ENCODE measurements at regions not wholly inside any gene's neighbourhood (a gene's known extent, or its start where the extent isn't known, plus 50 kb on each side); places are given as distances from the start of the nearest gene placed in this dataset.

DNA sequence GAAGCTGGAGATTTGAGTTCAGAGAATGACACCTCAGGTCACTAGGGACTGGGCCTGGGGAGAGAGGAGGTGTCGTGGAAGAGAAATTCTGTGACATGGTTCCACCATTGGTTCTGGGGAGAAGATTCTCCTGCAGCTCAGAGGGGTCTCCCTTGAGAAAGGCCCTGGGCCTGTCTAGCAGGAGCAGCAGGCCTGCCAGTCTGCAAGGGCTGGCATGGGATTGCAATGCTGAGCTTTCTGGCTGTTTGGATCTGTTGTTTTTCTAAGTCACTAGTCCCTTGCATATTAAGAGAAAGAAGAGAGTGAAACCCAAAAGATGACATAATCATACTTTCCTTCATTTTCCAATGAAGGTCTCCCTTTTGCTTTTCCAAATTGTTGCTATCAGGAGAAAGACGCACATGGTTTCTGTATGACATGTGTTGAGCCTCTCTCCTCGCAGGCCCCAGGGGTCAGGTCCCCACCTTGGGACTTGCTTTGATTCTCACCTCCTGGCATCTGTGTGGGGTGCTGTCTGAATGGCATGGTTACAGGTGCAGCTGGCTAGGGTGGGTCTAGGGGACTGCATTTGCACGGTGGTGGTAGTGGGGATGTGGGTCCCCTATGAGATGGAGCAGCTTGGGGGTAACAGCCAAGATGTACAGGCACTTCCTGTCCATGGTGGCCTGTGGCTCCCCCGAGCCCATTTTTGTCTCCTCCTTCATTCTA is 117.8 kb downstream of the GLI2 start:
- peaks cover 8% of the 10 kb centered on the region for H3K9me3 Mint-ChIP-seq (ENCODE audit: insufficient read depth)
- Histone ChIP-seq H3K36me3 (replicated peaks in 1 of 2; ENCODE audit: control extremely low read depth in 1 of 2, control insufficient read depth in 1 of 2, extremely low read depth in 1 of 2, insufficient read depth in 2 of 2, low read length in 1 of 2) (no peaks in the 10 kb centered on the region), H3K9ac (ENCODE audit: low read length) (no peak overlapping the region), H3K4me2 (replicated peaks; ENCODE audit: low read depth, low read length, poor library complexity, severe bottlenecking) (no peak overlapping the region), H3K9me3 (ENCODE audit: control extremely low read depth in 1 of 3, control insufficient read depth in 2 of 3, insufficient read depth in 1 of 3, low read length in 2 of 3) (peaks cover 0 to 15% (median 7%) of the 10 kb centered on the region in 3 donors), H2AFZ (ENCODE audit: insufficient read depth, low read depth, low read length, poor library complexity, severe bottlenecking) (no peak overlapping the region), H3K79me2 (ENCODE audit: control insufficient read depth, insufficient read depth, low read length) (no peaks in the 10 kb centered on the region), H3K4me1 (ENCODE audit: control insufficient read depth in 2 of 2, insufficient read depth in 2 of 2, low read length in 2 of 2) (no peaks in the 10 kb centered on the region), H3K27ac (ENCODE audit: low read length in 2 of 2) (no peak overlapping the region), H3K4me3 (ENCODE audit: control extremely low read depth in 1 of 5, extremely low read depth in 1 of 5, insufficient read depth in 1 of 5, low read depth in 2 of 5, low read length in 4 of 5) (no peak overlapping the region), H3K27me3 (replicated peaks in 1 of 4; ENCODE audit: control extremely low read depth in 1 of 4, control insufficient read depth in 3 of 4, insufficient read depth in 4 of 4, low read length in 3 of 4) (no peaks in the 10 kb centered on the region), H4K20me1 (ENCODE audit: control insufficient read depth, insufficient read depth, low read length, poor library complexity, severe bottlenecking) (no peaks in the 10 kb centered on the region)
- DNase-seq (no peak), ATAC-seq (ENCODE audit: low read depth) (no peak)
- intact Hi-C loops (cut with micrococcal nuclease) = no loop called here
- H3K27me3 Mint-ChIP-seq = no peaks in the 10 kb centered on the region
- no peaks in the 10 kb centered on the region for H3K4me1 Mint-ChIP-seq
- H3K4me3 Mint-ChIP-seq = no peak overlapping the region
- ChIA-PET CTCF (no interaction called here), POLR2A (no interaction called here)
- 97% methylated on average over 3 of the region's 5 CpGs for WGBS (ENCODE audit: insufficient coverage)
- TF ChIP-seq, protein P1, sequence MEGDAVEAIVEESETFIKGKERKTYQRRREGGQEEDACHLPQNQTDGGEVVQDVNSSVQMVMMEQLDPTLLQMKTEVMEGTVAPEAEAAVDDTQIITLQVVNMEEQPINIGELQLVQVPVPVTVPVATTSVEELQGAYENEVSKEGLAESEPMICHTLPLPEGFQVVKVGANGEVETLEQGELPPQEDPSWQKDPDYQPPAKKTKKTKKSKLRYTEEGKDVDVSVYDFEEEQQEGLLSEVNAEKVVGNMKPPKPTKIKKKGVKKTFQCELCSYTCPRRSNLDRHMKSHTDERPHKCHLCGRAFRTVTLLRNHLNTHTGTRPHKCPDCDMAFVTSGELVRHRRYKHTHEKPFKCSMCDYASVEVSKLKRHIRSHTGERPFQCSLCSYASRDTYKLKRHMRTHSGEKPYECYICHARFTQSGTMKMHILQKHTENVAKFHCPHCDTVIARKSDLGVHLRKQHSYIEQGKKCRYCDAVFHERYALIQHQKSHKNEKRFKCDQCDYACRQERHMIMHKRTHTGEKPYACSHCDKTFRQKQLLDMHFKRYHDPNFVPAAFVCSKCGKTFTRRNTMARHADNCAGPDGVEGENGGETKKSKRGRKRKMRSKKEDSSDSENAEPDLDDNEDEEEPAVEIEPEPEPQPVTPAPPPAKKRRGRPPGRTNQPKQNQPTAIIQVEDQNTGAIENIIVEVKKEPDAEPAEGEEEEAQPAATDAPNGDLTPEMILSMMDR (IDR thresholded peaks at IDR 0.05) = no peak
- TF ChIP-seq EZH2 (IDR thresholded peaks at IDR 0.05; ENCODE audit: borderline replicate concordance, insufficient read depth, low read depth, low read length, poor library complexity, severe bottlenecking) = no peak
- H3K27ac Mint-ChIP-seq = no peak overlapping the region

DNA sequence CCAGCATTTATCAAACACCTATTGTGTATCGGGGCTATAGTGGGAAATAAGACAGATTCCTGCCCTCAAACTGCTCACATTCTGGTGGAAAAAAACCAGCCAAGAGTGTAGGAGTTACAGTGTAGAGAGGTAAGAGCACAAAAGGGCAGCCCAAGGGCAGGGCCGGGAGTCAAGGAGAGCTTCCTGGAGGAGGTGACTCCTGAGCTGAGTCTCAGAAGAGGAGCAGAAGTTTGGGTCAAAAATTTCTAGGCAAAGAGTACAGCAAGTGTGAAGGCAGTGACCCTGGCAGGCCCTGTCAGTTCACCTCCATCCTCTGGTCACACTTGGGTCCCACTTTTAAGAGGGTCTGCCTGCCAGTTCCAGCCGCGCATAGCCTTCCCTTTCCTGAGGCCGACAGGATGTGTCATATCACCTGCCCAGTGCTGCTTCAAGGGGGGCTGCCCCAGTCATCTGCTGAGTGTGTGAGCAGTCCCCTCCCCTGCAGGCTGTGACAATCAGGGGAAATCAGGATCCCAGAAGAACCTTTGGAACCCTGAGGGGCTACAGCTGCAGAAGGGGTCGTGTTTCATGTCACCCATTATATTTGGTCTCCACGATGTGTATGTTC is 118.4 kb downstream of the GLI2 start:
- no peak overlapping the region for H2AFZ ChIP-seq (ENCODE audit: insufficient read depth, low read depth, low read length, poor library complexity, severe bottlenecking)
- peaks cover 0 to 12% (median 7%) of the 10 kb centered on the region in 3 donors for H3K9me3 ChIP-seq (ENCODE audit: control extremely low read depth in 1 of 3, control insufficient read depth in 2 of 3, insufficient read depth in 1 of 3, low read length in 2 of 3)
- no peaks in the 10 kb centered on the region for H3K36me3 ChIP-seq (replicated peaks in 1 of 2; ENCODE audit: control extremely low read depth in 1 of 2, control insufficient read depth in 1 of 2, extremely low read depth in 1 of 2, insufficient read depth in 2 of 2, low read length in 1 of 2)
- H3K4me2 ChIP-seq (replicated peaks; ENCODE audit: low read depth, low read length, poor library complexity, severe bottlenecking) = no peak overlapping the region
- no peak for ATAC-seq (ENCODE audit: low read depth)
- no peaks in the 10 kb centered on the region for H3K4me1 ChIP-seq (ENCODE audit: control insufficient read depth in 2 of 2, insufficient read depth in 2 of 2, low read length in 2 of 2)
- intact Hi-C loops (cut with micrococcal nuclease) = no loop called here
- H3K4me3 Mint-ChIP-seq = no peak overlapping the region
- no peak overlapping the region for H3K27ac ChIP-seq (ENCODE audit: low read length in 2 of 2)
- POLR2A ChIA-PET = no interaction called here
- no peaks in the 10 kb centered on the region for H3K4me1 Mint-ChIP-seq
- no peaks in the 10 kb centered on the region for H3K79me2 ChIP-seq (ENCODE audit: control insufficient read depth, insufficient read depth, low read length)
- H3K9me3 Mint-ChIP-seq (ENCODE audit: insufficient read depth) = peaks cover 4% of the 10 kb centered on the region
- H4K20me1 ChIP-seq (ENCODE audit: control insufficient read depth, insufficient read depth, low read length, poor library complexity, severe bottlenecking) = no peaks in the 10 kb centered on the region
- no peaks in the 10 kb centered on the region for H3K27me3 Mint-ChIP-seq
- no peak overlapping the region for H3K27ac Mint-ChIP-seq
- CTCF ChIA-PET = no interaction called here
- DNase-seq = no peak
- 74% methylated on average over 6 of the region's 7 CpGs for WGBS (ENCODE audit: insufficient coverage)
- no peak overlapping the region for H3K9ac ChIP-seq (ENCODE audit: low read length)
- no peak for TF ChIP-seq EZH2 (IDR thresholded peaks at IDR 0.05; ENCODE audit: borderline replicate concordance, insufficient read depth, low read depth, low read length, poor library complexity, severe bottlenecking)
- TF ChIP-seq, protein P1 (IDR thresholded peaks at IDR 0.05) = no peak
- H3K27me3 ChIP-seq (replicated peaks in 1 of 4; ENCODE audit: control extremely low read depth in 1 of 4, control insufficient read depth in 3 of 4, insufficient read depth in 4 of 4, low read length in 3 of 4) = no peaks in the 10 kb centered on the region
- no peak overlapping the region for H3K4me3 ChIP-seq (ENCODE audit: control extremely low read depth in 1 of 5, extremely low read depth in 1 of 5, insufficient read depth in 1 of 5, low read depth in 2 of 5, low read length in 4 of 5)

Data from B cell (primary cell).